ENCODE measurements at regions not wholly inside any gene's neighbourhood (a gene's known extent, or its start where the extent isn't known, plus 50 kb on each side); places are given as distances from the start of the nearest gene placed in this dataset.

DNA sequence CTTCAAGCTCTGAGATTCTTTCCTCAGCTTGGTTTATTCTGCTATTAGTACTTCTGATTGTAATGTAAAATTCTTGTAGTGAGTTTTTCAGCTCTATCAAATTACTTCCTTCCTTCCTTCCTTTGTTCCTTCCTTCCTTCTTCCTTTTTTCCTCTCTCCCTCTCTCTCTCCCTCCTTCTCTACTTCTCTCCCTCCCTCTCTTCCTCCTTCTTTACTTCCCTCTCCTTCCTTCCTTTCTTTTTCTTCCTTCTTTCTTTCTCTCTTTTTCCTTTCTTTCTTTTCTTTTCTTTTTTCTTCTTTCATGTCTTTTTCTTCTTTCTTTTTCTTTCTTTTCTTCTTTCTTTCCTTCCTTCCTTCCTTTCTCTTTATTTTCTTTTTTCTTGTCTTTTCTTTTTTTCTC lies 565.2 kb upstream of the STXBP6 start:
- no peak for DNase-seq (ENCODE audit: low spot score in 2 of 2)
- Histone ChIP-seq H3K9me3 (peaks cover 6% of the 10 kb centered on the region), H3K36me3 (no peaks in the 10 kb centered on the region), H3K27me3 (no peaks in the 10 kb centered on the region), H3K4me3 (no peak overlapping the region), H3K27ac (no peak overlapping the region), H3K4me1 (no peaks in the 10 kb centered on the region)
- TF ChIP-seq CTCF (IDR thresholded peaks at IDR 0.05) (no peak), POLR2A (IDR thresholded peaks at IDR 0.05) (no peak), EP300 (IDR thresholded peaks at IDR 0.05) (no peak), POLR2AphosphoS5 (IDR thresholded peaks at IDR 0.05) (no peak)

DNA sequence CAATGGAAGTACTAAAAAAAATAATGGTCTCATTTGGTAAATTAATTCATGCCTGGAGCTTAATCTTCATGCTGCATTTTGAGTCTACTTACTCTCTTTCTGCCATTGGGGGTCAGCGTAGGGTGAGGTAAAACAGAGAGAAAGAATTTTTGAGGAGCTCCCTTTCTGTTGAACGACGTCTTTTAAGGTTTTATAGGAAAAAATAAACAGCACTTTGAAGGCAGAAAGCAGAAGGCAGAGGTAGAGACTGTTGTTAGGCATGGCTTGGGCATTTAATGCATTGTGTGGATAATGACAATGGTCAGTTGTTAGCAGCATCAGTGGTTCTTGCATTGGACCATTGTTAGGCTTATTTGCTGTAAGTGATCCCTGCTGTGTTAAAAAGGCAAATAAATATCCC lies 557.2 kb upstream of the STXBP6 start:
- Histone ChIP-seq H3K9me3 (no peaks in the 10 kb centered on the region), H3K27ac (no peak overlapping the region), H3K36me3 (no peaks in the 10 kb centered on the region), H3K4me3 (no peak overlapping the region), H3K4me1 (no peaks in the 10 kb centered on the region), H3K27me3 (no peaks in the 10 kb centered on the region)
- no peak for DNase-seq (ENCODE audit: low spot score in 2 of 2)
- TF ChIP-seq CTCF (IDR thresholded peaks at IDR 0.05) = no peak
- no peak for TF ChIP-seq POLR2A (IDR thresholded peaks at IDR 0.05)
- no peak for TF ChIP-seq POLR2AphosphoS5 (IDR thresholded peaks at IDR 0.05)
- TF ChIP-seq EP300 (IDR thresholded peaks at IDR 0.05) = no peak
- 25% methylated on average over 3 of the region's 3 CpGs for WGBS

- H3K4me1 ChIP-seq = no peaks in the 10 kb centered on the region
- no peaks in the 10 kb centered on the region for H3K36me3 ChIP-seq
- TF ChIP-seq CTCF (IDR thresholded peaks at IDR 0.05) = no peak
- no peak for TF ChIP-seq POLR2A (IDR thresholded peaks at IDR 0.05)
- no peak for TF ChIP-seq EP300 (IDR thresholded peaks at IDR 0.05)
- no peak for TF ChIP-seq POLR2AphosphoS5 (IDR thresholded peaks at IDR 0.05)
- WGBS = 79% methylated on average over 1 of the region's 1 CpG
- DNase-seq (ENCODE audit: low spot score in 2 of 2) = no peak
- H3K27me3 ChIP-seq = no peaks in the 10 kb centered on the region
- no peak overlapping the region for H3K27ac ChIP-seq
- no peak overlapping the region for H3K4me3 ChIP-seq
- no peaks in the 10 kb centered on the region for H3K9me3 ChIP-seq
These were observed 552.2 kb upstream of the STXBP6 start for GRCh38 chr14:25602106-25602505.

DNA sequence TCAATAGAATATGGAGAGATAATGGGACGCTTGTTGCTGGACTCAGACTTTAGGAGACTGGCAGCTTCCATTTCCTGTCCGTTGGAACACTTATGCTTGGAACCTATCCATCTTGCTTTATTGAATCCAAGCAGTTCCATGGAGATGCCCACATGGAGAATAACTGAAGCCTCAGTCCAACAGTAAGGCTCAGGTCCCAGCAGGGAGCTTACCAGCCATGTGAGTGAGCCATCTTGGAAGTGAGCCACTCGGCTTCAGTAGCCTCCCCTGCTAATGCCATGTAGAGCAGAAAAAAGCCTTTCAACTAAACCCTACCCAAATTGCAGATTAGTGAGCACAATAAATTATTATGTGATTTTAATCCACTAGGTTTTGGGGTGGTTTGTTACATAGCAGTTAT lies 538.8 kb upstream of the STXBP6 start:
- Histone ChIP-seq H3K9me3 (peaks cover 11% of the 10 kb centered on the region), H3K36me3 (no peaks in the 10 kb centered on the region), H3K27ac (no peak overlapping the region), H3K27me3 (no peaks in the 10 kb centered on the region), H3K4me1 (no peaks in the 10 kb centered on the region), H3K4me3 (no peak overlapping the region)
- DNase-seq (ENCODE audit: low spot score in 2 of 2) = no peak
- WGBS = 79% methylated on average over 3 of the region's 3 CpGs
- TF ChIP-seq POLR2A (IDR thresholded peaks at IDR 0.05) (no peak), EP300 (IDR thresholded peaks at IDR 0.05) (no peak), POLR2AphosphoS5 (IDR thresholded peaks at IDR 0.05) (no peak), CTCF (IDR thresholded peaks at IDR 0.05) (no peak)

- no peak for DNase-seq (ENCODE audit: low spot score in 2 of 2)
- no peak for TF ChIP-seq CTCF (IDR thresholded peaks at IDR 0.05)
- no peak for TF ChIP-seq POLR2AphosphoS5 (IDR thresholded peaks at IDR 0.05)
- TF ChIP-seq POLR2A (IDR thresholded peaks at IDR 0.05) = no peak
- TF ChIP-seq EP300 (IDR thresholded peaks at IDR 0.05) = no peak
- no peak overlapping the region for H3K4me3 ChIP-seq
- H3K9me3 ChIP-seq = no peaks in the 10 kb centered on the region
- WGBS = 79% methylated on average over 5 of the region's 5 CpGs
- no peak overlapping the region for H3K27ac ChIP-seq
- H3K36me3 ChIP-seq = no peaks in the 10 kb centered on the region
- H3K4me1 ChIP-seq = no peaks in the 10 kb centered on the region
- no peaks in the 10 kb centered on the region for H3K27me3 ChIP-seq
These were observed 524.8 kb upstream of the STXBP6 start for GRCh38 chr14:25574628-25575325.

Data from suprapubic skin (tissue), 4 donors.